ENCODE measurements at regions not wholly inside any gene's neighbourhood (a gene's known extent, or its start where the extent isn't known, plus 50 kb on each side); places are given as distances from the start of the nearest gene placed in this dataset.

DNA sequence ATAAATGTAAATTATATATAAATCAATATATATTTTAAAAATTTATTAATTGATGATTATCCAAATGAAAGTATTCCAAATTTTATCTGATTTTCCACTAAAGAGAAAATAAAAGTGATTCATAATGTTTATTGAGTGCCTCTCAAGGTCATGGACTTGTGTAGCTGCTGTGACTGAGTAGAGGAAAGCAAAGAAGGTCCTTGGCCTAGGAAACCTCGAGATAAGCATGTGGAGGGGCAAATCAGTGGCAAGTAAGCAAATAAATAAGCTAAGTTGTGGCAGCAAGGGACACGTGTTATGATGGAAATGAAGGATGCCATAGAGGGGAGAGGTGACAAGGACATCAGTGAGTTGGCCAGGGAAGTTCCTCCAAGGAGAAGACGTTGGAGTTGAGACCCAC is 866.1 kb upstream of the ID2 start:
- DNase-seq (ENCODE audit: low spot score): no peak

DNA sequence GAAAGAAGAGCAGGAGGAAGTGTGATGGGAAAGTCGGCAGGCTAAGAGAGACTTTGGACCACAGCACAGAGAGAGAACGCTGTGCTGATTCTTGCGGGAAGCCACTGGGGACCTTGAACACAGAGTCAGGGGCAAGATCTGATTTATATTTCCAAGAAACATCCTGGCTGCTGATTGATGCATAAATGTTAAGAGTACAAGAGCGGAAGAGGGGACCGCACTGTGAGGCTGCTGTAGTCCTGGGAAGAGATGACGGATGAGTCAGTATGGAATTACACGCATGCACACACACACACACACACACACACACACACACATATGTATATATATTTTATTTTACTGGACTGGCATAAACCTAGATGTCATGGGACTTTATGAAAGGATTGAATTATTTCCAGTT is 865.6 kb upstream of the ID2 start:
- no peak for DNase-seq (ENCODE audit: low spot score)

DNA sequence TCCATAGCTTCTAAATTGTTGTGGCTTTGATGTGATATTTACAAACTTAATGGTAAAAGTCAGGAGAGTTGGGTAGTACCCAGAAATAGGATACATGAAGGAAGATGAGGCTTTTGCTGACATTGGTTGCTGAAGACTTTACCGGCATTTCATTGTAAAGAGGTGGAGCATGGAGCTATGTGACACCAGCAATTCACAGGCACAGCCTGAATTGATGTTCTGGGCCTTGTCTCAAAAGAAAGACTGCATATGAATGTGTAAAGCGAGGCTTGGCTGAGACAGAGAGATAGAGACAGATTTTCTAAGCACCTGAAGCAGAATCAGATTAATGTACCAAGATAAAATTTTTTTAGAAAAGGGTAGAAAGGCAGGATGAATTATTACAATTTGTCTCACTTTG is 864.9 kb upstream of the ID2 start:
- DNase-seq (ENCODE audit: low spot score): no peak

GRCh38 chr2:7819316-7819715 is 862.5 kb upstream of the ID2 start:
- DNase-seq (ENCODE audit: low spot score): no peak

- DNase-seq (ENCODE audit: low spot score): no peak
These were observed 862.0 kb upstream of the ID2 start for GRCh38 chr2:7819850-7820249.

- no peak for DNase-seq (ENCODE audit: low spot score)
These were observed 857.6 kb upstream of the ID2 start for GRCh38 chr2:7824211-7824610.

GRCh38 chr2:7825591-7826312 is 856.1 kb upstream of the ID2 start:
- no peak for DNase-seq (ENCODE audit: low spot score)

GRCh38 chr2:7826656-7827055 is 855.2 kb upstream of the ID2 start:
- no peak for DNase-seq (ENCODE audit: low spot score)

GRCh38 chr2:7829241-7829640 is 852.6 kb upstream of the ID2 start:
- DNase-seq (ENCODE audit: low spot score): no peak

DNA sequence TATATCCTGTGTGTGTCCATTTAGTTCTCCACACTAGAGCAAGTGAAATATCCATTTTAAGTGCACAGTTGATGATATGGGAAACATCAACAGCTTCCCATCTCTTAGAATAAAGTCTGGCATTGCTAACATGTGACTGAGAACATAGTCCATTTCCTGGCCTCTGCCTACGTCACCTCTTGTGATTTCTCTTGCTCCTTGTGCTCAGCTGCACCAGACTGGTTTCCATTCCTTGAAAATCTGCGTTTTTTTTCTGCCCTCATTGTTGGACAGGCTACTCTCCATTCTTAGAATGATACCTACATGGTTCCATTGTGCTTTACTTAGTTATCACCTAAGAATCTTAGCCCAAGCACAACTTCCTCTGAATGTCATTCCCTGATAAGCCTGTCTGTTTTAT is 851.2 kb upstream of the ID2 start:
- no peak for DNase-seq (ENCODE audit: low spot score)

GRCh38 chr2:7835151-7835550 is 846.7 kb upstream of the ID2 start:
- DNase-seq (ENCODE audit: low spot score): no peak

- no peak for DNase-seq (ENCODE audit: low spot score)
These were observed 845.9 kb upstream of the ID2 start for GRCh38 chr2:7835693-7836680.

GRCh38 chr2:7837237-7837760 is 844.6 kb upstream of the ID2 start:
- DNase-seq (ENCODE audit: low spot score): peak; percentile 80

DNA sequence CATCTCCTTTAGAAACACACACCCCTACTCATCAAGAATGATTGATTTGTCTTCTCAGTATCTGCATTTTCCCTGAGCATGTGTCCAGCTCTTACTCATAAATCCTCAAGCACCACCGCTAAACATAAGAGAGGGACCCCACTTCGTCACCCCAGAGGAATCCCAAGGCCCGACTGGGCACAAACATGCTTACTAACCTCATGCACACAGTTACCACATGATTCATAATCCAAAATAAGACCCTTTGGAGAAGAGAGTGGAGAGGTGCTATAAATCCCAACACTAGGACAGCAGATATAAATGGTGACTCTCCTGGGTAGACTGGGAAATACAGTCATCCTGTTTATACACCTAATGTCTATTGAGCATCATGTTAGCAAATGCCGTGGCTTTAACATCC is 843.2 kb upstream of the ID2 start:
- no peak for DNase-seq (ENCODE audit: low spot score)

- no peak for DNase-seq (ENCODE audit: low spot score)
These were observed 841.0 kb upstream of the ID2 start for GRCh38 chr2:7840651-7841380.

GRCh38 chr2:7841751-7842150 is 840.1 kb upstream of the ID2 start:
- no peak for DNase-seq (ENCODE audit: low spot score)

DNA sequence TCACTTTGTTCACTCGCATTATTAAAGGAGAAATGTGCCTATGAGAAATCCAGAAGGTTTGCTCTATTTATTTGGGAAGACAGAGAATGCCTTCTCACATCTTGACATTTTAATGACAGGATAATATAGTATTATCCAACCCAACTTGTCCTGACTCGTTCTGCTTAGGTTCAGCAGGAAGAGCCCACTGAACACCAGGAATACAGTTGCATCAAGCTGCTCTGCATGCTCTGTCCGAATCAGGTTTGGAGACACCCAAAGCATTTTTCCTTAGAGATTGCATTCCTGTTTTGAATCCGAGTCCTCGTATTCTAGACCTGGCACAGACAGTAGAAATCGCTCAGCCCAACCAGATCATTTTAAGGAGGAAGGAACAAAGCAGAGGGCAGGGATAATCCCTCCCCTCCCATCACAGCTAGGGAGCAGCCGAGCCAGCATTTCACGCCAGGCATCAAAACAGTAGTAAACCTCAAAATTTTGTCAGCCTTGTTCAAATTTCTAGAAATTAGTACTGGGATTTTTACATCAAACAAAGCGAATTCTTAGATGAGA is 837.4 kb upstream of the ID2 start:
- no peak for DNase-seq (ENCODE audit: low spot score)

DNA sequence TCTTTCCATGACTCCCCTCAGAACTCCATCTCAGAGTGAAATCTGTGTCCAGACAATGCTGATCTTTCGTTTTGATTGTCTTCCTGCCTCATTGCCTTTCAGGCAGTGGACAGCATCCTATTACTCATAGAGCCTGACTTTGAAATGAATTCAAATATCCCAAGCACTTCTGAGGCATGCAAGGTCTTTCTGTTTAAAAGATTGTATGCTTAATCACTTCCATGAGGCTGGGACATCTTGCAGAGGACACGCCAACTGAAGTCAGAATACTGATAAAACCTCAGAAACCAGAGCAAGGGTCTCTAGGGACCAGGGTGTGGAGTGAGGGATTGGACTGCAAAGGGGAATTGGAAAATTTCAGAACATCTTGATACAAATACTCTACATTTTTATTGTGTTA is 836.5 kb upstream of the ID2 start:
- peak; percentile 35 for DNase-seq (ENCODE audit: low spot score)

DNA sequence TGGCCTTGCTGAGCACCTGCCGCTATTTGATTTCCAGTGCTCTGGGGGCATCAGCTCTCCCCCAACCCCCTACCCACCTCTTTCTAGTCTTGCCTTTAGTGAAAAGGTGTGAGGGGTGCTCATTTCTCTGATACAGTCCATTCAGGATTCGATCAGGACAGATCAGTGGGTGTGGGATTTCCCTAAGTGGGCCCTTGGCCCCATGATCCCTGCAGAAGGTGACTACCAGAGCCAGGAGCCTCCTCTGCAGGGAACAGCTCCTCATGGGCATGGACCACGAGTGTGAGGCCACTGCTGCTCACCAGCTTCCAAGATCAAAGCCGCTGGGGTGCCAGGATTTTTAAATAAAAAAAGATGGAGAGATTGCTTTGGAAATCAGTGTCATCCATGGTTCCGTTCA is 835.2 kb upstream of the ID2 start:
- DNase-seq (ENCODE audit: low spot score): no peak

DNA sequence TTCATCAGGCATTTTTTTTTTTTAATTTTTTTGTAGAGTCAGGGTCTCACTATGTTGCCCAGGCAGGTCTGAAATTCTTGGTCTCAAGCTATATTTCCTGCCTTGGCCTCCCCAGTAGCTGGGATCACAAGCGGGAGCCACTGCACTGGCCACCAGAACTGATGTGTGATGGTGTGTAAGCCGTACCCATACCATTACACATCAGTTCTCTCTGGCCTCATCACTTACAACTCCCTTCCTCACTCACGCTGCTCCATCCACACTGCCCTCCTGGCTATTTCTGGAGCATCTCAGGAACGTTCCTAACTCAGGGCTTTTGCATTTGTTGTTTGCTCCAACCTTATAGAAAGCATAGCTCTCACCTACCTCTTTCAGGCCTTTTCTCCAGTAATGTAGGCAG is 834.5 kb upstream of the ID2 start:
- DNase-seq (ENCODE audit: low spot score): no peak

GRCh38 chr2:7849027-7849426 is 832.8 kb upstream of the ID2 start:
- DNase-seq (ENCODE audit: low spot score): no peak

GRCh38 chr2:7849531-7849930 is 832.3 kb upstream of the ID2 start:
- no peak for DNase-seq (ENCODE audit: low spot score)

All from COLO829 (cell line).